CD14-positive monocyte (primary cell): ENCODE measurements at regions not wholly inside any gene's neighbourhood (a gene's known extent, or its start where the extent isn't known, plus 50 kb on each side); places are given as distances from the start of the nearest gene placed in this dataset.

Source experiments
- DNase-seq, 3 donors: peaks; one replicate each; pipeline ENCODE4 v3.0.0-alpha.2; 2011 to 2022
- H2AFZ ChIP-seq: 2 replicates; pipeline ENCODE4 v1.6.0; 2012; ENCODE audit warnings: mild to moderate bottlenecking, low read depth, low read length, inconsistent platforms; ENCODE audit not compliant: insufficient read depth, poor library complexity, severe bottlenecking
- H3K27ac ChIP-seq, 2 donors: 1 replicate in 1 of 2; 2 replicates in 1 of 2; pipeline ENCODE4 v1.5.1; 2012 to 2013; ENCODE audit warnings: low read length in 2 of 2, control low read depth in 1 of 2, inconsistent platforms in 1 of 2, low read depth in 1 of 2, mild to moderate bottlenecking in 1 of 2
- H3K27me3 ChIP-seq, 2 donors: one replicate each; pipeline versions ENCODE4 v1.6.0 to v1.6.1; 2011 to 2013; ENCODE audit warnings: low read length in 2 of 2; ENCODE audit not compliant: control insufficient read depth in 2 of 2, insufficient read depth in 2 of 2
- H3K36me3 ChIP-seq, 2 donors: replicated peaks in 1 of 2; 1 replicate in 1 of 2; 2 replicates in 1 of 2; pipeline versions ENCODE4 v1.5.1 to v1.6.1; 2012 to 2013; ENCODE audit warnings: low read length in 2 of 2, control low read depth in 1 of 2, inconsistent platforms in 1 of 2, mild to moderate bottlenecking in 1 of 2; ENCODE audit not compliant: insufficient read depth in 2 of 2, control insufficient read depth in 1 of 2
- H3K4me1 ChIP-seq, 2 donors: 1 replicate in 1 of 2; 2 replicates in 1 of 2; pipeline versions ENCODE4 v1.5.1 to v1.6.1; 2012 to 2013; ENCODE audit warnings: low read length in 2 of 2, control low read depth in 1 of 2, inconsistent platforms in 1 of 2, mild to moderate bottlenecking in 1 of 2, moderate library complexity in 1 of 2; ENCODE audit not compliant: insufficient read depth in 2 of 2, control insufficient read depth in 1 of 2
- H3K4me2 ChIP-seq: replicated peaks from 2 replicates; pipeline ENCODE3; 2012; ENCODE audit warnings: low read length, moderate library complexity, mild to moderate bottlenecking; ENCODE audit not compliant: poor library complexity, severe bottlenecking; ENCODE audit errors: extremely low read depth
- H3K4me3 ChIP-seq, 3 experiments: fragments of 200-600 bp in 1 of 3; sonication (generic) in 1 of 3; replicated peaks in 1 of 3; 1 replicate in 2 of 3; 2 replicates in 1 of 3; pipeline ENCODE4 v1.5.1; 2011 to 2013; ENCODE audit warnings: low read length in 3 of 3, mild to moderate bottlenecking in 3 of 3, control low read depth in 2 of 3, low read depth in 2 of 3, inconsistent platforms in 1 of 3, moderate library complexity in 1 of 3
- H3K79me2 ChIP-seq: 2 replicates; pipeline ENCODE4 v1.6.0; 2012; ENCODE audit warnings: mild to moderate bottlenecking, control low read depth, inconsistent platforms, low read length, moderate library complexity; ENCODE audit not compliant: insufficient read depth
- H3K9ac ChIP-seq: 2 replicates; pipeline ENCODE4 v1.6.0; 2017; ENCODE audit warnings: low read length, mild to moderate bottlenecking; ENCODE audit not compliant: insufficient read depth, poor library complexity, severe bottlenecking
- H3K9me3 ChIP-seq, 2 donors: replicated peaks in 1 of 2; 1 replicate in 1 of 2; 2 replicates in 1 of 2; pipeline versions ENCODE4 v1.5.1 to v1.6.1; 2012 to 2013; ENCODE audit warnings: low read length in 2 of 2, control low read depth in 1 of 2; ENCODE audit not compliant: control insufficient read depth in 1 of 2, insufficient read depth in 1 of 2
- H4K20me1 ChIP-seq: 2 replicates; pipeline ENCODE4 v1.6.0; 2012; ENCODE audit warnings: mild to moderate bottlenecking, low read length, control low read depth, moderate library complexity; ENCODE audit not compliant: insufficient read depth
- H3K27ac Mint-ChIP-seq, 7 donors: one replicate each; pipeline ENCODE4 v1.8.0; 2020; ENCODE audit warnings: mild to moderate bottlenecking in 7 of 7, mixed read lengths in 7 of 7, moderate library complexity in 6 of 7, inconsistent platforms in 2 of 7
- H3K27me3 Mint-ChIP-seq, 3 donors: one replicate each; pipeline ENCODE4 v1.8.0; 2021 to 2022; ENCODE audit warnings: low read depth in 3 of 3, mild to moderate bottlenecking in 3 of 3, mixed read lengths in 3 of 3, moderate library complexity in 3 of 3, inconsistent platforms in 1 of 3
- H3K36me3 Mint-ChIP-seq, 2 donors: one replicate each; pipeline ENCODE4 v1.8.0; 2020; ENCODE audit warnings: mixed read lengths in 2 of 2, inconsistent platforms in 1 of 2, mild to moderate bottlenecking in 1 of 2
- H3K4me1 Mint-ChIP-seq: one replicate; pipeline ENCODE4 v1.8.0; 2020; ENCODE audit warnings: mild to moderate bottlenecking, mixed read lengths
- H3K4me3 Mint-ChIP-seq, 2 donors: one replicate each; pipeline ENCODE4 v1.8.0; 2020; ENCODE audit warnings: mild to moderate bottlenecking in 2 of 2, mixed read lengths in 2 of 2, moderate library complexity in 1 of 2
- H3K9me3 Mint-ChIP-seq, 7 donors: one replicate each; pipeline ENCODE4 v1.8.0; 2020 to 2022; ENCODE audit warnings: mixed read lengths in 7 of 7, mild to moderate bottlenecking in 6 of 7, moderate library complexity in 6 of 7, inconsistent platforms in 2 of 7
- CTCF ChIP-seq: fragments of 200-600 bp; IDR thresholded peaks from one replicate; pipeline ENCODE4 v1.8.0; 2022; ENCODE audit warnings: antibody characterized with exemption, mild to moderate bottlenecking
- WGBS: methylation state at CpG from one replicate; pipeline ENCODE4 v1.1.5; 2013; ENCODE audit warnings: missing lambda C conversion rate; ENCODE audit not compliant: insufficient coverage; 5-methylcytosine and 5-hydroxymethylcytosine counted together
- intact Hi-C, 2 donors: fragments of 100-400 bp; cut with micrococcal nuclease; formaldehyde crosslinking; loops; one replicate each; pipeline versions ENCODE4 v1.15.0 to v1.15.1; 2023

- no peak overlapping the region for H3K9ac ChIP-seq
- Mint-ChIP-seq H3K9me3 (peaks cover 0 to 5% (median 1%) of the 10 kb centered on the region in 7 donors), H3K27me3 (peaks cover 0 to 2% (median 0%) of the 10 kb centered on the region in 3 donors), H3K4me1 (no peaks in the 10 kb centered on the region), H3K27ac (no peak overlapping the region), H3K36me3 (no peaks in the 10 kb centered on the region), H3K4me3 (no peak overlapping the region)
- H3K79me2 ChIP-seq = no peaks in the 10 kb centered on the region
- WGBS = no CpG with 5 or more reads among the region's 4 CpGs
- H3K4me2 ChIP-seq = no peak overlapping the region
- DNase-seq = no peak
- no peak overlapping the region for H2AFZ ChIP-seq
- no peaks in the 10 kb centered on the region for H3K36me3 ChIP-seq
- H3K4me1 ChIP-seq = no peaks in the 10 kb centered on the region
- no peak overlapping the region for H3K27ac ChIP-seq
- no peak for TF ChIP-seq CTCF
- H3K4me3 ChIP-seq = no peak overlapping the region
- H4K20me1 ChIP-seq = no peaks in the 10 kb centered on the region
- H3K27me3 ChIP-seq = no peaks in the 10 kb centered on the region
- H3K9me3 ChIP-seq = no peaks in the 10 kb centered on the region
- intact Hi-C loops = no loop called here
Measured at GRCh38 chr9:14027116-14027800, 286.7 kb downstream of the NFIB start.

- H3K27ac Mint-ChIP-seq = no peak overlapping the region
Measured at GRCh38 chr9:14025741-14026140, 288.2 kb downstream of the NFIB start.

More at GRCh38 chr9:14025741-14026140, 288.2 kb downstream of the NFIB start:
- no peaks in the 10 kb centered on the region for H3K4me1 Mint-ChIP-seq
- Histone ChIP-seq H3K4me2 (no peak overlapping the region), H3K9me3 (no peaks in the 10 kb centered on the region), H2AFZ (no peak overlapping the region), H3K27ac (no peak overlapping the region), H4K20me1 (no peaks in the 10 kb centered on the region), H3K9ac (no peak overlapping the region), H3K27me3 (no peaks in the 10 kb centered on the region), H3K36me3 (no peaks in the 10 kb centered on the region), H3K4me1 (no peaks in the 10 kb centered on the region), H3K4me3 (no peak overlapping the region), H3K79me2 (no peaks in the 10 kb centered on the region)
- H3K9me3 Mint-ChIP-seq = peaks cover 0 to 5% (median 1%) of the 10 kb centered on the region in 7 donors
- intact Hi-C loops = no loop called here
- DNase-seq = no peak
- no peaks in the 10 kb centered on the region for H3K27me3 Mint-ChIP-seq
- WGBS = no CpG with 5 or more reads among the region's 2 CpGs
- H3K36me3 Mint-ChIP-seq = no peaks in the 10 kb centered on the region
- no peak overlapping the region for H3K4me3 Mint-ChIP-seq
- no peak for TF ChIP-seq CTCF
